HCT116 (cell line): ENCODE measurements at regions not wholly inside any gene's neighbourhood (a gene's known extent, or its start where the extent isn't known, plus 50 kb on each side); places are given as distances from the start of the nearest gene placed in this dataset.

Experiments used
- ATAC-seq: fragments of 200-7000 bp; cut with Tn5 transposase; 2 replicates; pipeline ENCODE4 v1.9.1; 2020; ENCODE audit warnings: mild to moderate bottlenecking, moderate library complexity
- BruUV-seq: library from RNA; stranded (reverse); fragments of 400-500 nt; replicated peaks from 2 replicates; lab custom pipeline; 2021; lab: Mats Ljungman, UMichigan
- CTCF ChIA-PET: fragments of 300-600 bp; sonication (Branson Sonifier 250); formaldehyde crosslinking; loops from one replicate; lab custom pipeline; 2021; ENCODE audit warnings: antibody characterized with exemption; lab: Charles Lee
- POLR2A ChIA-PET: fragments of 300-600, 350-600 bp; sonication (Branson Sonifier 250); formaldehyde crosslinking; loops from one replicate; lab custom pipeline; 2021; ENCODE audit warnings: antibody characterized with exemption; lab: Charles Lee
- RAD21 ChIA-PET, 2 experiments: fragments of 300-600 bp; sonication (Branson Sonifier 250); formaldehyde crosslinking; loops; one replicate each; lab custom pipeline; 2023; ENCODE audit warnings: low total read pairs in 2 of 2; ENCODE audit not compliant: uncharacterized antibody in 2 of 2, unreplicated experiment in 2 of 2, low non-redundant PET in 1 of 2; lab: Charles Lee
- DNase-seq: peaks from one replicate; pipeline ENCODE4 v3.0.0-alpha.2; 2010; ENCODE audit warnings: low read depth, low spot score
- H2AFZ ChIP-seq: fragments of 200-600 bp; shearing (Covaris generic), sonication (generic); 2 replicates; pipeline ENCODE4 v1.6.1; 2017; ENCODE audit warnings: low read depth, mixed run types, mixed read lengths, antibody characterized with exemption, low read length; ENCODE audit not compliant: poor library complexity, severe bottlenecking
- H3K27ac ChIP-seq: 2 replicates; pipeline ENCODE4 v1.5.1; 2012; ENCODE audit warnings: low read depth, low read length
- H3K27me3 ChIP-seq: fragments of 200-600 bp; sonication (generic); 2 replicates; pipeline ENCODE4 v1.6.1; 2016; ENCODE audit warnings: mixed run types, low read length, mixed read lengths; ENCODE audit not compliant: insufficient read depth
- H3K36me3 ChIP-seq, 2 experiments: fragments of 200-500 bp in 1 of 2; fragments of 200-600 bp in 1 of 2; sonication (Bioruptor generic) in 1 of 2; sonication (generic) in 1 of 2; 2 replicates each; pipeline versions ENCODE4 v1.5.1 to v1.6.1; 2014 to 2016; ENCODE audit warnings: low read length in 2 of 2, inconsistent platforms in 1 of 2, mixed read lengths in 1 of 2, mixed run types in 1 of 2; ENCODE audit not compliant: insufficient read depth in 2 of 2, control insufficient read depth in 1 of 2
- H3K4me1 ChIP-seq, 2 experiments: fragments of 200-600 bp in 1 of 2; sonication (generic) in 1 of 2; 2 replicates each; pipeline versions ENCODE4 v1.5.1 to v1.6.1; 2012 to 2017; ENCODE audit warnings: low read length in 2 of 2, inconsistent platforms in 1 of 2, mild to moderate bottlenecking in 1 of 2, mixed read lengths in 1 of 2, mixed run types in 1 of 2, moderate library complexity in 1 of 2; ENCODE audit not compliant: insufficient read depth in 2 of 2, control insufficient read depth in 1 of 2
- H3K4me2 ChIP-seq: fragments of 200-600 bp; sonication (generic); 2 replicates; pipeline ENCODE4 v1.6.1; 2017; ENCODE audit warnings: mixed run types, low read length, mixed read lengths
- H3K4me3 ChIP-seq, 2 experiments: fragments of 200-600 bp in 1 of 2; sonication (generic) in 1 of 2; replicated peaks in 1 of 2; 2 replicates each; pipeline ENCODE4 v1.5.1; 2011 to 2016; ENCODE audit warnings: low read length in 2 of 2, control low read depth in 1 of 2, low read depth in 1 of 2, mild to moderate bottlenecking in 1 of 2, mixed read lengths in 1 of 2, mixed run types in 1 of 2
- H3K79me2 ChIP-seq: fragments of 200-600 bp; sonication (generic); 2 replicates; pipeline ENCODE4 v1.6.1; 2017; ENCODE audit warnings: mild to moderate bottlenecking, mixed run types, low read length, moderate library complexity, mixed read lengths; ENCODE audit not compliant: insufficient read depth
- H3K9ac ChIP-seq: fragments of 200-600 bp; sonication (generic); 2 replicates; pipeline ENCODE4 v1.6.1; 2016; ENCODE audit warnings: low read length, mixed read lengths
- H3K9me2 ChIP-seq: fragments of 200-600 bp; sonication (generic), shearing (Covaris generic); 2 replicates; pipeline ENCODE4 v1.6.1; 2017; ENCODE audit warnings: mixed run types, mild to moderate bottlenecking, moderate library complexity; ENCODE audit not compliant: insufficient read depth
- H3K9me3 ChIP-seq, 2 experiments: fragments of 200-500 bp in 1 of 2; fragments of 200-600 bp in 1 of 2; sonication (Bioruptor generic) in 1 of 2; sonication (generic) in 1 of 2; 2 replicates each; pipeline ENCODE4 v1.6.1; 2014 to 2017; ENCODE audit warnings: low read length in 2 of 2, mixed read lengths in 2 of 2, inconsistent platforms in 1 of 2, low read depth in 1 of 2, mild to moderate bottlenecking in 1 of 2, mixed run types in 1 of 2, moderate library complexity in 1 of 2; ENCODE audit not compliant: control insufficient read depth in 1 of 2, insufficient read depth in 1 of 2
- H4K20me1 ChIP-seq: fragments of 200-600 bp; sonication (generic), shearing (Covaris generic); 2 replicates; pipeline ENCODE4 v1.6.1; 2017; ENCODE audit warnings: mixed run types, mild to moderate bottlenecking, moderate library complexity; ENCODE audit not compliant: insufficient read depth
- CBX3 ChIP-seq: IDR thresholded peaks from 2 replicates; pipeline ENCODE4 v1.6.1; 2012; ENCODE audit warnings: low read depth
- CEBPB ChIP-seq: IDR thresholded peaks from 2 replicates; pipeline ENCODE4 v1.6.1; 2012; ENCODE audit warnings: low read depth
- CTCF ChIP-seq, 3 experiments: fragments of 200-600 bp in 1 of 3; sonication (generic) in 1 of 3; IDR thresholded peaks in 2 of 3; conservative IDR thresholded peaks in 1 of 3; 2 replicates each; pipeline ENCODE4 v1.5.1; 2012 to 2017; ENCODE audit warnings: low read depth in 2 of 3, low read length in 2 of 3, antibody characterized with exemption in 1 of 3, borderline replicate concordance in 1 of 3, control low read depth in 1 of 3, mild to moderate bottlenecking in 1 of 3, mixed read lengths in 1 of 3, mixed run types in 1 of 3, moderate library complexity in 1 of 3; ENCODE audit not compliant: insufficient read depth in 1 of 3
- ELF1 ChIP-seq: IDR thresholded peaks from 2 replicates; pipeline ENCODE4 v1.6.1; 2012; ENCODE audit warnings: low read depth, borderline replicate concordance
- EZH2 ChIP-seq: fragments of 200-600 bp; sonication (generic); IDR thresholded peaks from 2 replicates; pipeline ENCODE4 v1.6.1; 2017; ENCODE audit warnings: antibody characterized with exemption, mixed run types
- EZH2phosphoT487 ChIP-seq: fragments of 200-600 bp; IDR thresholded peaks from 2 replicates; pipeline ENCODE4 v1.6.1; 2018; ENCODE audit warnings: antibody characterized with exemption, borderline replicate concordance
- JUND ChIP-seq: IDR thresholded peaks from 2 replicates; pipeline ENCODE4 v1.6.1; 2012
- MAX ChIP-seq: IDR thresholded peaks from 2 replicates; pipeline ENCODE4 v1.6.1; 2012
- POLR2AphosphoS5 ChIP-seq: IDR thresholded peaks from 2 replicates; pipeline ENCODE4 v1.6.1; 2011; ENCODE audit warnings: mild to moderate bottlenecking, low read depth, low read length, moderate library complexity
- RAD21 ChIP-seq: IDR thresholded peaks from 2 replicates; pipeline ENCODE4 v1.6.1; 2012; ENCODE audit warnings: low read depth, mild to moderate bottlenecking
- REST ChIP-seq: IDR thresholded peaks from 2 replicates; pipeline ENCODE4 v1.6.1; 2012; ENCODE audit warnings: low read depth
- SP1 ChIP-seq: IDR thresholded peaks from 2 replicates; pipeline ENCODE4 v1.6.1; 2012; ENCODE audit warnings: low read depth
- SRF ChIP-seq: IDR thresholded peaks from 2 replicates; pipeline ENCODE4 v1.6.1; 2012; ENCODE audit warnings: low read depth
- TCF7L2 ChIP-seq: IDR thresholded peaks from 2 replicates; pipeline ENCODE4 v1.7.0; 2011; ENCODE audit warnings: borderline replicate concordance, inconsistent platforms; ENCODE audit not compliant: insufficient read depth, insufficient read length; ENCODE audit errors: extremely low read depth
- YY1 ChIP-seq: IDR thresholded peaks from 2 replicates; pipeline ENCODE4 v1.6.1; 2011; ENCODE audit warnings: low read length, low read depth, moderate library complexity, mild to moderate bottlenecking; ENCODE audit not compliant: insufficient replicate concordance; ENCODE audit errors: extremely low read depth
- ZBTB33 ChIP-seq: IDR thresholded peaks from 2 replicates; pipeline ENCODE4 v1.6.1; 2011; ENCODE audit warnings: mild to moderate bottlenecking, low read length, moderate library complexity; ENCODE audit not compliant: insufficient replicate concordance; ENCODE audit errors: extremely low read depth
- ZNF274 ChIP-seq: fragments of 200-500 bp; sonication (Bioruptor generic); IDR thresholded peaks from 2 replicates; pipeline ENCODE4 v1.6.1; 2014; ENCODE audit warnings: mild to moderate bottlenecking, low read depth, low read length, inconsistent platforms
- intact Hi-C: fragments of 100-400 bp; cut with micrococcal nuclease; formaldehyde crosslinking; loops from 2 replicates; pipeline ENCODE4 v1.10.0; 2022

- no peaks in the 10 kb centered on the region for H4K20me1 ChIP-seq
- CTCF ChIA-PET: no interaction called here
- ATAC-seq: no peak
- TF ChIP-seq EZH2 (no peak), CBX3 (no peak), POLR2AphosphoS5 (no peak), SP1 (no peak), MAX (no peak), JUND (no peak), EZH2phosphoT487 (no peak), RAD21 (no peak), CTCF (IDR thresholded peaks at IDR 0.05 in 2 of 3, conservative IDR thresholded peaks at IDR 0.05 in 1 of 3; ENCODE audit: borderline replicate concordance in 1 of 3, insufficient read depth in 1 of 3, low read depth in 2 of 3, low read length in 2 of 3) (no peak), YY1 (no peak), ZNF274 (no peak), ZBTB33 (no peak), CEBPB (no peak), TCF7L2 (no peak), SRF (no peak), ELF1 (no peak), REST (no peak)
- TF ChIP-seq, all 23 proteins: peak for 0
- Histone ChIP-seq H3K79me2 (no peaks in the 10 kb centered on the region), H3K9me2 (no peaks in the 10 kb centered on the region), H3K4me1 (no peaks in the 10 kb centered on the region), H3K4me2 (no peak overlapping the region), H3K36me3 (no peaks in the 10 kb centered on the region), H3K4me3 (no peak overlapping the region), H3K9me3 (no peaks in the 10 kb centered on the region), H3K27me3 (no peaks in the 10 kb centered on the region), H2AFZ (no peak overlapping the region), H3K27ac (no peak overlapping the region), H3K9ac (no peak overlapping the region)
- BruUV-seq: no TSS peak
- ChIA-PET POLR2A (no interaction called here), RAD21 (no interaction called here)
- intact Hi-C loops: no loop called here
- no peak for DNase-seq
These were observed 239.5 kb upstream of the MEIS2 start for GRCh38 chr15:37339856-37340255.
